ENCODE measurements at regions not wholly inside any gene's neighbourhood (a gene's known extent, or its start where the extent isn't known, plus 50 kb on each side); places are given as distances from the start of the nearest gene placed in this dataset.

- H3K4me2 ChIP-seq (ENCODE audit: low read depth, low read length, poor library complexity, severe bottlenecking): no peak overlapping the region
- no peaks in the 10 kb centered on the region for H3K9me2 ChIP-seq (replicated peaks; ENCODE audit: low read depth, low read length)
- no peak overlapping the region for H2AFZ ChIP-seq (ENCODE audit: low read length)
- H3K4me3 ChIP-seq (ENCODE audit: low read length, poor library complexity, severe bottlenecking): no peak overlapping the region
- TF ChIP-seq EZH2phosphoT487 (IDR thresholded peaks at IDR 0.05; ENCODE audit: borderline replicate concordance) (no peak), CTCF (conservative IDR thresholded peaks at IDR 0.05; ENCODE audit: low read length) (no peak)
- no peaks in the 10 kb centered on the region for H3K79me2 ChIP-seq (ENCODE audit: insufficient read depth, low read length)
- H3K9me3 ChIP-seq (ENCODE audit: insufficient read depth, low read depth, low read length): 0 out of 2 replicates have a peak, but pooled peaks cover 3% of the 10 kb centered on the region
- H3K36me3 ChIP-seq (ENCODE audit: insufficient read depth, low read length): no peaks in the 10 kb centered on the region
- H3K9ac ChIP-seq (ENCODE audit: low read depth, low read length, poor library complexity, severe bottlenecking): no peak overlapping the region
- H3K4me1 ChIP-seq (ENCODE audit: insufficient read depth, low read length, poor library complexity, severe bottlenecking): no peaks in the 10 kb centered on the region
- no peaks in the 10 kb centered on the region for H4K20me1 ChIP-seq (ENCODE audit: insufficient read depth, low read length, poor library complexity, severe bottlenecking)
- no peaks in the 10 kb centered on the region for H3K27me3 ChIP-seq (ENCODE audit: insufficient read depth, low read length, poor library complexity, severe bottlenecking)
- no peaks in the 10 kb centered on the region for H3F3A ChIP-seq (ENCODE audit: low read depth)
These were observed 593.9 kb upstream of the BTBD3 start for GRCh38 chr20:11323816-11324215.

GRCh38 chr20:11324990-11325389 lies 592.7 kb upstream of the BTBD3 start:
- no peak overlapping the region for H3K9ac ChIP-seq (ENCODE audit: low read depth, low read length, poor library complexity, severe bottlenecking)
- H4K20me1 ChIP-seq (ENCODE audit: insufficient read depth, low read length, poor library complexity, severe bottlenecking): no peaks in the 10 kb centered on the region
- no peaks in the 10 kb centered on the region for H3K4me1 ChIP-seq (ENCODE audit: insufficient read depth, low read length, poor library complexity, severe bottlenecking)
- 0 out of 2 replicates have a peak, but pooled peaks cover 3% of the 10 kb centered on the region for H3K9me3 ChIP-seq (ENCODE audit: insufficient read depth, low read depth, low read length)
- no peaks in the 10 kb centered on the region for H3K9me2 ChIP-seq (replicated peaks; ENCODE audit: low read depth, low read length)
- no peak overlapping the region for H3K4me3 ChIP-seq (ENCODE audit: low read length, poor library complexity, severe bottlenecking)
- H2AFZ ChIP-seq (ENCODE audit: low read length): no peak overlapping the region
- TF ChIP-seq CTCF (conservative IDR thresholded peaks at IDR 0.05; ENCODE audit: low read length): no peak
- TF ChIP-seq EZH2phosphoT487 (IDR thresholded peaks at IDR 0.05; ENCODE audit: borderline replicate concordance): no peak
- no peaks in the 10 kb centered on the region for H3K27me3 ChIP-seq (ENCODE audit: insufficient read depth, low read length, poor library complexity, severe bottlenecking)
- H3K79me2 ChIP-seq (ENCODE audit: insufficient read depth, low read length): no peaks in the 10 kb centered on the region
- no peaks in the 10 kb centered on the region for H3F3A ChIP-seq (ENCODE audit: low read depth)
- no peak overlapping the region for H3K4me2 ChIP-seq (ENCODE audit: low read depth, low read length, poor library complexity, severe bottlenecking)
- no peaks in the 10 kb centered on the region for H3K36me3 ChIP-seq (ENCODE audit: insufficient read depth, low read length)

GRCh38 chr20:11328839-11329238 lies 588.9 kb upstream of the BTBD3 start:
- H2AFZ ChIP-seq (ENCODE audit: low read length): no peak overlapping the region
- no peaks in the 10 kb centered on the region for H4K20me1 ChIP-seq (ENCODE audit: insufficient read depth, low read length, poor library complexity, severe bottlenecking)
- H3F3A ChIP-seq (ENCODE audit: low read depth): no peaks in the 10 kb centered on the region
- no peaks in the 10 kb centered on the region for H3K79me2 ChIP-seq (ENCODE audit: insufficient read depth, low read length)
- no peaks in the 10 kb centered on the region for H3K4me1 ChIP-seq (ENCODE audit: insufficient read depth, low read length, poor library complexity, severe bottlenecking)
- no peaks in the 10 kb centered on the region for H3K9me3 ChIP-seq (ENCODE audit: insufficient read depth, low read depth, low read length)
- TF ChIP-seq EZH2phosphoT487 (IDR thresholded peaks at IDR 0.05; ENCODE audit: borderline replicate concordance): no peak
- no peak for TF ChIP-seq CTCF (conservative IDR thresholded peaks at IDR 0.05; ENCODE audit: low read length)
- no peak overlapping the region for H3K4me3 ChIP-seq (ENCODE audit: low read length, poor library complexity, severe bottlenecking)
- no peak overlapping the region for H3K9ac ChIP-seq (ENCODE audit: low read depth, low read length, poor library complexity, severe bottlenecking)
- no peaks in the 10 kb centered on the region for H3K36me3 ChIP-seq (ENCODE audit: insufficient read depth, low read length)
- no peaks in the 10 kb centered on the region for H3K9me2 ChIP-seq (replicated peaks; ENCODE audit: low read depth, low read length)
- H3K27me3 ChIP-seq (ENCODE audit: insufficient read depth, low read length, poor library complexity, severe bottlenecking): no peaks in the 10 kb centered on the region
- H3K4me2 ChIP-seq (ENCODE audit: low read depth, low read length, poor library complexity, severe bottlenecking): no peak overlapping the region
